ENCODE measurements at regions not wholly inside any gene's neighbourhood (a gene's known extent, or its start where the extent isn't known, plus 50 kb on each side); places are given as distances from the start of the nearest gene placed in this dataset.

DNA sequence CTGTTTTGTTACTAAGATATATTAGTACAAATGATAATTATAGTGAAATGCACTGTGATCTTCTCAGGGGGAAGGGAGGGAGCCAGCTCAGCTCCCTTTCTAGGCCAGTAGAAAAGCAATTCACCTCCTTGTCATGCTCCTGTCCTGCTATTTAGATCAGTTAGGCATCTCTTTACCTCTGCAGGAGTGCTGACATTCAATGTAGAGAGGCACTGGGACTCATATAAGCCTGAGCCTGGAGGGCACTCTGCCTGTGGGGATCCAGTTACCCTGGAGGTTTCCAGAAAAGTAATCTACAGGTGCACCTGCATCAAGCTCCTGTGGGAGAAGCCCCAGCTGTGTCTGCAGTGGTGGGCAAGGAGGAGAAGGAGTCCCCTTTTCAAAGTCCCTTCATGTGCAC is 277.0 kb downstream of the CPS1 start:
- no peak overlapping the region for H3K27ac ChIP-seq (ENCODE audit: low read depth in 1 of 2, low read length in 2 of 2)
- no peak overlapping the region for H3K9ac ChIP-seq (ENCODE audit: insufficient read depth, low read length, poor library complexity, severe bottlenecking)
- H4K20me1 ChIP-seq (ENCODE audit: insufficient read depth, low read length): no peaks in the 10 kb centered on the region
- no peak overlapping the region for H3K4me2 ChIP-seq (replicated peaks; ENCODE audit: extremely low read depth, low read length, poor library complexity, severe bottlenecking)
- Mint-ChIP-seq H3K27me3 (ENCODE audit: low read depth in 3 of 3) (no peaks in the 10 kb centered on the region), H3K27ac (no peak overlapping the region), H3K36me3 (no peaks in the 10 kb centered on the region), H3K9me3 (peaks cover 0 to 4% (median 3%) of the 10 kb centered on the region in 7 donors), H3K4me3 (no peak overlapping the region), H3K4me1 (no peaks in the 10 kb centered on the region)
- no peaks in the 10 kb centered on the region for H3K4me1 ChIP-seq (ENCODE audit: control insufficient read depth in 1 of 2, insufficient read depth in 2 of 2, low read length in 2 of 2)
- no peak overlapping the region for H3K4me3 ChIP-seq (replicated peaks in 1 of 3; ENCODE audit: low read depth in 2 of 3, low read length in 3 of 3)
- H3K36me3 ChIP-seq (replicated peaks in 1 of 2; ENCODE audit: control insufficient read depth in 1 of 2, insufficient read depth in 2 of 2, low read length in 2 of 2): no peaks in the 10 kb centered on the region
- H3K79me2 ChIP-seq (ENCODE audit: insufficient read depth, low read length): no peaks in the 10 kb centered on the region
- intact Hi-C loops (cut with micrococcal nuclease): no loop called here
- TF ChIP-seq, protein P1, sequence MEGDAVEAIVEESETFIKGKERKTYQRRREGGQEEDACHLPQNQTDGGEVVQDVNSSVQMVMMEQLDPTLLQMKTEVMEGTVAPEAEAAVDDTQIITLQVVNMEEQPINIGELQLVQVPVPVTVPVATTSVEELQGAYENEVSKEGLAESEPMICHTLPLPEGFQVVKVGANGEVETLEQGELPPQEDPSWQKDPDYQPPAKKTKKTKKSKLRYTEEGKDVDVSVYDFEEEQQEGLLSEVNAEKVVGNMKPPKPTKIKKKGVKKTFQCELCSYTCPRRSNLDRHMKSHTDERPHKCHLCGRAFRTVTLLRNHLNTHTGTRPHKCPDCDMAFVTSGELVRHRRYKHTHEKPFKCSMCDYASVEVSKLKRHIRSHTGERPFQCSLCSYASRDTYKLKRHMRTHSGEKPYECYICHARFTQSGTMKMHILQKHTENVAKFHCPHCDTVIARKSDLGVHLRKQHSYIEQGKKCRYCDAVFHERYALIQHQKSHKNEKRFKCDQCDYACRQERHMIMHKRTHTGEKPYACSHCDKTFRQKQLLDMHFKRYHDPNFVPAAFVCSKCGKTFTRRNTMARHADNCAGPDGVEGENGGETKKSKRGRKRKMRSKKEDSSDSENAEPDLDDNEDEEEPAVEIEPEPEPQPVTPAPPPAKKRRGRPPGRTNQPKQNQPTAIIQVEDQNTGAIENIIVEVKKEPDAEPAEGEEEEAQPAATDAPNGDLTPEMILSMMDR (IDR thresholded peaks at IDR 0.05): no peak
- no peak overlapping the region for H2AFZ ChIP-seq (ENCODE audit: insufficient read depth, low read depth, low read length, poor library complexity, severe bottlenecking)
- H3K27me3 ChIP-seq (ENCODE audit: control insufficient read depth in 2 of 2, insufficient read depth in 2 of 2, low read length in 2 of 2): no peaks in the 10 kb centered on the region
- peaks cover 0 to 8% of the 10 kb centered on the region in 2 donors for H3K9me3 ChIP-seq (replicated peaks in 1 of 2; ENCODE audit: control insufficient read depth in 1 of 2, insufficient read depth in 1 of 2, low read length in 2 of 2)
- DNase-seq: no peak

DNA sequence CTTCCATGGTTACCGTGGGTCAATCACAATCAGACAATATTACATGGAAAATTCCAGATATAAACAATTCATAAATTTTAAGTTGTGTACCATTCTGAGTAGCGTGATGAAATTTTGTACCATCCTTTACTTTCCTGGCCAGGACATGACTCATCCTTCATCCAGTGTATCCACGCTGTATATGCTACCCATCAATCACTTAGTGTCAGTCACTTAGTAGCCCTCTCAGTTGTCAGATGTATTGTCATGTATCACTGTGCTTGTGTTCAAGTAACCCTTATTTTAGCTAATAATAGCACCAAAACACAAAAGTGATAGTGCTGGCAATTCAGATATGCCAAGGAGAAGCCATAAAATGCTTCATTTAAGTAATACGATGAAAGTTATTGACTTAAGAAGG is 282.6 kb downstream of the CPS1 start:
- Histone ChIP-seq H3K27ac (ENCODE audit: low read depth in 1 of 2, low read length in 2 of 2) (no peak overlapping the region), H3K79me2 (ENCODE audit: insufficient read depth, low read length) (no peaks in the 10 kb centered on the region), H3K27me3 (ENCODE audit: control insufficient read depth in 2 of 2, insufficient read depth in 2 of 2, low read length in 2 of 2) (no peaks in the 10 kb centered on the region), H3K4me3 (replicated peaks in 1 of 3; ENCODE audit: low read depth in 2 of 3, low read length in 3 of 3) (no peak overlapping the region), H3K9ac (ENCODE audit: insufficient read depth, low read length, poor library complexity, severe bottlenecking) (no peak overlapping the region), H3K4me2 (replicated peaks; ENCODE audit: extremely low read depth, low read length, poor library complexity, severe bottlenecking) (no peak overlapping the region), H4K20me1 (ENCODE audit: insufficient read depth, low read length) (no peaks in the 10 kb centered on the region), H3K9me3 (replicated peaks in 1 of 2; ENCODE audit: control insufficient read depth in 1 of 2, insufficient read depth in 1 of 2, low read length in 2 of 2) (no peaks in the 10 kb centered on the region), H3K4me1 (ENCODE audit: control insufficient read depth in 1 of 2, insufficient read depth in 2 of 2, low read length in 2 of 2) (no peaks in the 10 kb centered on the region), H3K36me3 (replicated peaks in 1 of 2; ENCODE audit: control insufficient read depth in 1 of 2, insufficient read depth in 2 of 2, low read length in 2 of 2) (no peaks in the 10 kb centered on the region), H2AFZ (ENCODE audit: insufficient read depth, low read depth, low read length, poor library complexity, severe bottlenecking) (no peak overlapping the region)
- no peaks in the 10 kb centered on the region for H3K36me3 Mint-ChIP-seq
- no peak overlapping the region for H3K4me3 Mint-ChIP-seq
- no peaks in the 10 kb centered on the region for H3K9me3 Mint-ChIP-seq
- no peaks in the 10 kb centered on the region for H3K27me3 Mint-ChIP-seq (ENCODE audit: low read depth in 3 of 3)
- H3K27ac Mint-ChIP-seq: no peak overlapping the region
- H3K4me1 Mint-ChIP-seq: no peaks in the 10 kb centered on the region
- 100% methylated on average over 1 of the region's 4 CpGs for WGBS (ENCODE audit: insufficient coverage)
- TF ChIP-seq, protein P1 (IDR thresholded peaks at IDR 0.05): no peak
- intact Hi-C loops (cut with micrococcal nuclease): no loop called here
- no peak for DNase-seq
